ENCODE measurements at regions not wholly inside any gene's neighbourhood (a gene's known extent, or its start where the extent isn't known, plus 50 kb on each side); places are given as distances from the start of the nearest gene placed in this dataset.
"Not testable (repeated sequence)": the region's sequence is repeated elsewhere in the genome, so short reads cannot be mapped to it uniquely, and the experiment has no call there.

DNA sequence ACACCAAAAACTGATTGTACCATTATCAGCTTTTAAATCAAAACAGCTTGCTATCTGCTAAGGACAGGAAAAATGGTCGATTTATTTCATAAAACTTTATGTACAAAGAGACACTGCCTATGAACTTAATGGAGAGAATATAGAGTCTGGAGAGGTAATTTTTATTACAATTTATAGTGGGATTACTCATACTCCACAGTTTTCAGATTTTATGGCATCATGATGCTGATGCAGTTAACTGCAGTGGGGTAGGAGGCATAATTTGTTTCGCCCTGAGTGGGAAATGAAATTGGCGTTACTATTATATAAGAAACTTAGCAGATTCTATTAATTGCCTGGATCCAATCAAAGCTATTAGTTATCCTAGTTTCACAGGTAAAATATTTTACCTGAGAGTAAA is 301.4 kb downstream of the KLF12 start:
- DNase-seq, result no peak

DNA sequence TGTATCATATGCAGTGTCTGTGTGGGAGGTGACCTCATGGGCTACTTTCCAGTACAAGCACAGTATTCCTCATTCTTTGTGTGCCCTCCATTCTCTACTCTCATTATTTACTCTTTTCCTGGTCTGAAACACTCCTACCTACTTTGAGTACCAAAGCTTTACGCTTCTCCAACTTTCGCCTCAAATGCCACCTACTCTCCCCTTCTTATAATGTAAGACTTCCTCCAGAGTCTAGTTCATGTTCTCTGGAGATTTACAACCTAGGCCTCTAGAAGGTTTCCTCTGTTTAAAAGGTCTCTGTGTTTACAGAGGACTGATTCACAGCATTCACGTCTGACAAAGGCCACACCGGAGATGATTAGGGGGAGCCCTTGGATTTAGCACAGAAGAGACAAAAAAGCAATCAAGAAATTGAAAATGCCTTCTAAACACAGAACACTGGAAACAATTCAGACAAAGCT is 302.0 kb downstream of the KLF12 start:
- DNase-seq, result no peak

DNA sequence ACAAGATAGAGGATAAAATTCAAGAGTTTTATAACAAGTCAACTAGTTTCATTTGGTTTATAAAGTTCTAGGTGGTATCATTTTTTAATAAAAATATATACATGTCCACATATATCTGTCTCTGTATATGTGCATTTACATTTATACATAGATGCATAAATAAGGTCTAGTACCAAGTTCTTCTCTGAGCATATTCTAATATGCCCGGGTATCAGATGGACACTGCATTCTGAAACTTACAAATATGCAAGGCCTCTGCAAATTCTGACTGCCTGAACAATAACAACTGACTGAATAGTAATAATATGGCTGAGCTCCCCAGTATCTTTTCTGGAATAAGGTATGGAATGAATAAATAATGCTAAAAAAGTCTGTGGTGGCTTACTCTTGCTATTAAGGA is 304.8 kb downstream of the KLF12 start:
- DNase-seq, result no peak

DNA sequence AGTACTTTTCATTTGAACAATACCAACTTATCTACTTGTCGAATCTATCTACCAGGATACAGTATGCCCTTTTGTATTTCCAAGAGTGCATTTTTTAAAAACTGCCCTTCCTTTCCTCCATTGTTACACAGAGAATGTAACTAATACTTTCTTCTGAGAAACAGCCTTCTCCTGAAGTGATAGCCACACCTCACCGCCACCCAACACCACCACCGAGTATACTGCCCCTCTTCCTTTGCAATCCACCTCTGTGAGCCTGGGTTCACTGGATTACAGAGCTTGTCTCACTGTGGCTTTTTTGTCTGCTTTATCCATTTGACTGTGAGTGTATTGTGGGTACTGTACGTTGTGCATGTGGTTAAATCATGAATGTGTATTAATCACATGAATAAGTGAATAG is 305.4 kb downstream of the KLF12 start:
- no peak for DNase-seq

DNA sequence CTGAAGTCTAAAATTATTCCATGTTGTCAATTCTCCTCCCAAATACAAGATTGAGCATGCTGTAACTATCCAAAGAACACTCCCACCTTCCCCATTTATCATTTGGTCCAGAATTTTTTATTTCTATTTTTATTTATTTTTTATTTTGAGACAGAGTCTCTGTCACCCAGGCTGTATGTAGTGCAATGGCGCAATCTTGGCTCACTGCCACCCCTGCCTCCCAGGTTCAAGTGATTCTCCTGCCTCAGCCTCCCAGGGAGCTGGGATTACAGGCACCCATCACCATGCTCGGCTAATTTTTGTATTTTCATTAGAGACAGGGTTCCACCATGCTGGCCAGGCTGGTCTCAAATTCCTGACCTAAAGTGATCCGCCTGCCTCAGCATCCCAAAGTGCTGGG is 306.8 kb downstream of the KLF12 start:
- no peak for DNase-seq

DNA sequence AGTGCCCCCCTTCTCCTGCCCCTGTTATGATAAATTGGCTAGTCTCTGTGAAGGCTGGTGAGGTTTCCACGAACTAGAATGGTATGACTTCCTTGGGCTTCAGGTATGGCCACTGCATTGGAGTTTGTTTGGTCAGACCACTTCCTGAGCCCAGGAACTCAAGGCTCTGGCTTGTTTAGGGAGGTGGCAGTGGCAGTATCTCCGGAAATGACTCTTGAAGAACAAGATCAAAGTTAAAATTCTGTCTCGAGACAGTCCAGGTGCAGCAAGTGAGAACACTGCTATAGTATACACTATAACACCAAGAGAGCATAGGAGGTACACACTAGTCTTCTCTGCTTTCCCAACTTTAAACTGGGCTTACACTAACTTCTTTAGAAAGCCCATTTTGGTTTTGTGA is 309.1 kb downstream of the KLF12 start:
- DNase-seq, result no peak

DNA sequence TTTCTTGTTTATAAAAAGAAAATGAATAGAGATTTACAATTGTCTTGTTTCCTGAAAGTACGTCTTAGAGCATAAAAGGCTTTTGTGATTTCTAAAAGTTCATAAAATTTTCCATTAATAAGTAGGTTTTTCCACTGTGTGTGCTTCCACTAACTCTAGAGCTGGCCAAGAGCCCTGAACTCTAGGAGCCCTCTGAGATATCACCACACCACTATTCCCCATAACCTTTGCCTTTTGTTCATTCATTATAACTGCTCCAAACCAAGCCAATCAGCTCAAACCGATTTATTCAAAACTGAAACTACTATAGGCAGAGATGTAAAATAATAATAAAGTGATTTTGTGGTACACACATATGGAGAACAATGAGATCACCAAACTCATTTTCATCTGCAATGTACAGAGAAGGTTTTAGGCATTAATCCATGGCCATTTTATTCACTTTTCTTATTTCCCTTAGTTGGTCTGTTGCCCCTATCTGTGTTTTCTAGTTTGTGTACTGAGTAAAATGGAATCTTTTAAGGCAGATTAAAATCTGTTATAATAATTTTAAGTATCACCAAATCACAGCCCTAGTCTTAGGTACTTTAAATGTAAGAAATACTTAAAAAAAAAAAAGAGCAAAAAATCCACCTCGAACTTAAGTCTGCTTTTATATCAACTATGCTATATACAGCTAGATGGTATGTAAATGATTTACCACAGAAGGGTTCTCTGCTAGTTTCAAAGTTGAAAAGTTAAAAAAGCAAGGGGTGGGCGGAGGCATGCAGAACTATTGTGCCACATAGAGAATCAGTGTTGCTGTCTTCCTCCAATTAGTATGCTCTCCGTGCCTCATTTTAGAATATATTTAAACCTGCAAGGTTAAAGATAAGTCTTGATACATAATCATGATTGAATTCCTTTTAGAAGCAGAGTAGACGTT is 311.3 kb downstream of the KLF12 start:
- no peak for DNase-seq

DNA sequence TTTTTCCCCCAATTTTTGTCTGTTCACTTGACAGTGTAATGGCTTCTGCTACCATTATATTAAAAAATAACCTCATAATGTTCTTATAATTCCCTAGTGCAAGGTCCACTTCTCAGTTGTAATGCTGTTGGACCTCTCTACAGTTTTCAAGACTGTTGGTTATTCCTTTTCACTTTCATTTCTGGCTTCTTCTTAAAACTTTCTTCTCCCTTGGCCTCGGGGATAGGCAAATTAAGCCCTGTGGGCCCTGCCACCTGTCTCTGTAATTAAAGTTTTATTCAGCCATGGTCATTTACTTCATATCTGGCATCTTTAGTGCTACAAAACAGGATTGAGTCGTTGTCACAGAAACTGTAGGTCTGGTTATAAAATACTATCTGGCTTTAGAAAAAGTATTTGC is 313.5 kb downstream of the KLF12 start:
- DNase-seq, result no peak

DNA sequence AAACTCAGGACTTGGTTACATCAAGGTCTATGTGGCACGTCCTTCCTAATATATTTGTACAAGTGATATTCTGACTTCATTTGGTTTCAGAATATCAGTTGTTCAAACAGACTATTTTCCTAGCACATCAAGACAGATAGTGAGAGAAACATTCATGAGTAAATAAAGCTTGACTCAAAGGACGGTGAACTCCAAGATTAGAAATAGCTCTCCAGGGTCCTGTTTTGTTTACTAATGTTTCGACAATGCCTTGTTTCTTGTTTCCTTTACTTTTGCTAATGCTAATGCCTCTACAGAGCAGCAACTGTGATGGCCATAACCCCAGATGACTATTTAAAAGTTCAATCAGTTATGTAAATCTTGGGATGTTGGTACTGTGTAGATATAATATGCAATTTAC is 313.9 kb downstream of the KLF12 start:
- DNase-seq, result no peak

DNA sequence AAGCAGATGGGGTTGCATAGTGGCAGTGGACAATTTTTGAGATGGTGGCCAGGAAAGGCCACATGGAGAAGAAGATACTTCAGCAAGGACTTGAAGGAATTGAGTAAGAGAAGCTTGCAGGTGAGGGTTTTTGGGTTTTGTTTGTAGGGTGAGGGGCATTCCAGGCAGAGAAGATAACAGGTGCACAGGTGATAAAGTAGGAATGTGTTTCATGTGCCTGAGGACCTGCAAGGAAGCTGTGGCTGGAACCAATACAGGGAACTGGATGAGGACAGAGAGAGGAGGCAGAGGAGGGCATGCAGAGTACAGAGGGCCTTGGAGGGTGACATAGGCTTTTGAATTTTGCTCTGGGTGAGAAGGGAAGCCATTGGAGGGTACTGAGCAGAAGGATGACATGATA is 314.5 kb downstream of the KLF12 start:
- DNase-seq, result no peak

DNA sequence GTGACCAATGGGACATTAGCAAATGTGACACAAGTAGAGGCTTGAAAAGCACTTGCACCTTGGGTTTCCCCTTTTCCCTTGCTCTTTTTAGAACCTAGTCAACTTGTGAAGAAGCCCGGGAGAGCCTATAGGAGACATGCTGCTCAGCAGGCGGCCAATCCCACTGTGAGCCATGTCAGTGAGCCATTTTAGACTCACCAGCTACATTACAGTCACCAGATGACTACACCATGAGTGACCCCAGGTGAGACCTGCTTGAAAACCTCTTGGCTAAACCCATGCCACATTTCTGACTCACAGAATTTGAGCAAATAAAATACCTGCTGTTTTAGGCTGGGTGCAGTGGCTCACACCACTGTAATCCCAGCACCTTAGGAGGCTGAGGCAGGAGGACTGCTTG is 317.5 kb downstream of the KLF12 start:
- DNase-seq, result no peak

DNA sequence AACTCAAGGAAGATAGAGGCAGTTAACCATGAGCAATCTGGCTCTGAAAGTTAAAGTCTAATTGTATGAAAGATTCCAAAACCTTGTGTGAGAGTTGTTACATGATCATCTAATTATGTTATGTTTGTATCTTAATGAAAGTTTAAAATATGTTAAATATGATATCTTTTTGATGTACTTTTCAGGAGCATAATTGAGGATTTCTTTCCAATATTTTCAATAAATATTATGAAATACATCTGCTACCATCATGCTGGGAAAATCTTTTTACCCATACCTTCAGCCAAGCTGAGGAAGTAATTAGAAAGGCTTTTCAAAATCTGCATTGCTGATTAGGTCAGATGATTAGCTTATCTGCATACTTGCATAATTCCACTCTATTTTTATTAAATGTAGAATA is 318.4 kb downstream of the KLF12 start:
- no peak for DNase-seq

DNA sequence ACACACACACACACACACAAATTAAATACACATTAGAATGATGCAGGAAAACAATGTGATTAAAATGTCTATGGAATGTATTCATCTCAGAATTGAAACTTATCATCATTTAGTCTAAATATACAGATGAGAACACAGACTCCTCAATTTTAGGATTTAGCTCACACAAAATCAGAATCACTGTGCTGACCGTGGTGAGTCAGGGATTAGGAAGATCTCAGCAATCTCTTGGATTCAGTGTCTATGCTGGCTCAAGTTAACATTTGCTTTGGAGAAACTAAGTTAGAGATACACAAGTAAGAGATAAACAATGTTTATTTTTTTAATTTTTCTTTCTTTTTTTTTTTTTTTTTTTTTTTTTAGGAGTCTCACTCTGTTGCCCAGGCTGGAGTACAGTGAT is 323.6 kb downstream of the KLF12 start:
- DNase-seq, result no peak

DNA sequence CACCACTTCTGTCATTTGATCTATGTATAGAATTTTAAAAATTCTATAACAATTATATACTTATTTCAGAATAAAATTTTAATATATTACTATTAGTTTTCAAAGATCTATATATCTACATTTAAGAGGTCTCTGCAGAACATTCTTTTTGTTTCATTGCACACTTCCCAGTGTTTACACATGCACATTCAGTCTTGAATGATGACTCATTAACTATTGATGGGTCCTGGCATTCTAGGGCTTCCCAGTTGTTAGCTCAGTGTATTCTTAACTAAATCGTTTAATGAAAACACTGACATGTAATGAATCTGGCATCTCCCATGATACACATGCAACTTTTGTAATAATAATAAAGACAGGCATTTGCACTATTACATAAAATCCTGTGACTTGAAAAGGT is 324.6 kb downstream of the KLF12 start:
- no peak for DNase-seq

DNA sequence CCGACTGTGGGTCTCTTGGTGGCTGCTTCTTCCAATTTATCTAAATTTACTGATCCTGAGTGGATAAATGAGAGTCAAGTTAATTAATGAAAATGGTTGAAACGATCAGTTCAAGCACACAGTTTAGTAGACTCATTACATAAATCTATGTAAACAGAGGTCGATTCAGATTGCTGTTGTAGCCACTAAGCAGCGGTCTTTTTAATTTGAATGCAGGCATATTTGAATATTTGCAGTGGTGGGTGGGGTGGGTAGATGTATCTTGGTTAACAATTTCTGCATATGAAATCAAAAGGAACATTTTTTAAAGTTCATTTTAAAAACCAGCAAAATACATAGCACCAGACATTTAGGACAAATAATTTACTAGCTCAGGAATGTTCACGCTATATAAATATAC is 325.9 kb downstream of the KLF12 start:
- no peak for DNase-seq

DNA sequence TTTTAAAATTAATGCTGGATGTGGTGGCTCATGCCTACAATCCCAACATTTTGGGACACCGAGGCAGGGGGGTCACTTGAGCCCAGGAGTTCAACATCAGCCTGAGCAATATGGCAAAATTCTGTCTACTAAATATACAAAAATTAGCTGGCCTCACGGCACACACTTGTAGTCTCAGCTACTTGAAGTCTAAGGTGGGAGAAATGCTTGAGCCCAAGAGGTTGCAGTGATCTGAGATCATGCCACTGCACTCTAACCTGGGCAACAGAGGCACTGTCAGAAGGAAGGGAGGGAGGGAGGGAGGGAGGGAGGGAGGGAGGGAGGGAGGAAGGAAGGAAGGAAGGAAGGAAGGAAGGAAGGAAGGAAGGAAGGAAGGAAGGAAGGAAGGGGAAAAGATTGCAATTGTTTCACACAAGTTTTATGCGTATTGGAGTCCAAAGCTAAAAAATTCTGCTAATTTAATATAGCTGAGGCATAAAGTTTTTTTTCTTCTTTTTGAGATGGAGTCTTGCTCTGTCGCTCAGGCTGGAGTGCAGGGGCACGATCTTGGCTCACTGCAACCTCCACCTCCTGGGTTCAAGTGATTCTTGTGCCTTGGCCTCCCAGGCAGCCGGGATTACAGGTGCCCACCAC is 328.8 kb downstream of the KLF12 start:
- DNase-seq, result not testable (repeated sequence)

DNA sequence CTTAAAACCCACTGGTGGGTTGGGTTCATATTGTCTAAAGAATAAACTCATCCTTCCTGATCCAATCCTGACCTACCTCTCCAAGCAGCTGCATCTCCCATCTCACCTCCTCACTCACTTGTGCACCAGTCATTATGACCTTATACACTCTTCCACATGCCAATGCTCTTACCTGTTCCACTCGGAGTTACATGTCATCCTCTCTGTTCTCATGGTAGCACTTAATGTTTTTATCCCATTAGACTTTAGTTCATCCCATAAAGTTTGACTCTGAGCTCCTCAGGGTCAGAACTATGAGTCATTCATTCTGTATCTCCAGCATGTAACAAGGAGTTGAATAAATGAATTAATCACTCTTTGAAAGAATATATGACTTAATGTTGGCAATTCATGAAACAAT is 330.2 kb downstream of the KLF12 start:
- no peak for DNase-seq

DNA sequence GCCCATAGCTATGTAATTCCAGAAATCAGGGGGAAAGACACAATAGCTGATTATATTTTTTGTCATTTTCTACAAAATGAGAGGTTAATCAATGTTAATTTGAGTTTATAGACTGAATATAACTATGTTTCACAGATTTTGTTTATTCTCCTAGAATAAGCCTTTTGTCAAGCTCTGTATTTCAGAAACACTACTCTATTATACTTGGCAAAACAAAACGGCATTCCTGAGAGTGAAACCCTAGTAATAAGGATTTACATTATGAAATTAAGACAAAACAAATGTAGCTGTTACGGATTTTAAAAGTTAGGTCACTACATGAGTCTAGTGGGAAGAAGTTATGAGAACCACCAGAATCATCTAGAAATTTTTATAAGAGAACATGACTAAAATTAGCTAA is 334.2 kb downstream of the KLF12 start:
- no peak for DNase-seq

DNA sequence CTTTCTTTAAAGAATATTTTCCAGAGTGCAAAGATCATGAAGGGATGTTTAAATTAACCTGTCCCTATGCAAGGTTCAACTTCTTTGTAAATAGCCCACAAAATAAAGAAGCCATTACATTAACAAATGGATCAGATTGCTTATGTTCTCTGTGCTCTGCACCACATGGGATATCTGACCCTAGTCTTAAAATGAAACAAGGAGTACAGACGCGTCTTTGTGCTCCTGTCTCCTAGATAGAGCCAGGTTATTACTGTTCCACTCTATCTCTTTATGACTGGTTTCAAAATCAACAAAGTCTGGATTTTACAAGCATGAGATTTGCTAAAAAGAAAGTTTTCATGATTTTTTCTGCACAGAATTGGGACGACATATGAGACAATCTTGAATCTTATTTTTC is 339.4 kb downstream of the KLF12 start:
- DNase-seq, result no peak

DNA sequence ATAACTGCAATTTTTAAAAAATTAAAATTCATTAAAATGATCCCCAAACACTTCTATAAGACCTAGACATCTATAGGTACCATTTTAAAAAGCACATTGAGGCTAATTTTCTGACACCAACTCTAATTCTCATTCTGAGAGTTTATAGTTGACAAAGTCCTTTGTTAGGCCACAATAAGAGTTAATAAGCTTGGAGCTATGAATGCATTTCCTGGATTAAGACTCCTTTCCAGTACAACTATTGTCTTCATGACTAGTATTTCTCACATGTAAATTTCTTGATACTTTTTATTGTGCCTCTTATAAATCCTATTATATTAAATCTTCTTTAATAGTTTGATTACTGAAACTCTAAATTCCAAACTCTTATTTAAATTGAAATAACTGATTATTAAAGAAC is 340.8 kb downstream of the KLF12 start:
- DNase-seq, result no peak

DNA sequence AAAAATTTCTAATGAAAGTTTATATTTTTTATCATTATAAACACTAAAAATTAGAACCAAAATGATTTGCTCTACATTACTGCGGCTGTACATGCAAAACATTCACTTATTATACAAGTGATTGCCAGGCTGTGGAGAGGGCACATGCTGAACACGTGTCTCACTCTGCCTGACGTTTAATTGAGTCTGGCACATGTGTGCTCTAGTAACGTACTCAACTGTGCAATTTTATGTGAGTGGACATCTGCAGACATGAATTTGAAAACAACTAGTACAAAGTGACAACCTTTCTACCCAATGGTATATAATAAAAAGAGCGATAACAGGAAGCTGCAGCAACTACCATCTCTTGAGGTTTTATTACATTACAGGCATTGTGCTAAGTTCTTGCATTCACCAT is 341.4 kb downstream of the KLF12 start:
- DNase-seq, result no peak

DNA sequence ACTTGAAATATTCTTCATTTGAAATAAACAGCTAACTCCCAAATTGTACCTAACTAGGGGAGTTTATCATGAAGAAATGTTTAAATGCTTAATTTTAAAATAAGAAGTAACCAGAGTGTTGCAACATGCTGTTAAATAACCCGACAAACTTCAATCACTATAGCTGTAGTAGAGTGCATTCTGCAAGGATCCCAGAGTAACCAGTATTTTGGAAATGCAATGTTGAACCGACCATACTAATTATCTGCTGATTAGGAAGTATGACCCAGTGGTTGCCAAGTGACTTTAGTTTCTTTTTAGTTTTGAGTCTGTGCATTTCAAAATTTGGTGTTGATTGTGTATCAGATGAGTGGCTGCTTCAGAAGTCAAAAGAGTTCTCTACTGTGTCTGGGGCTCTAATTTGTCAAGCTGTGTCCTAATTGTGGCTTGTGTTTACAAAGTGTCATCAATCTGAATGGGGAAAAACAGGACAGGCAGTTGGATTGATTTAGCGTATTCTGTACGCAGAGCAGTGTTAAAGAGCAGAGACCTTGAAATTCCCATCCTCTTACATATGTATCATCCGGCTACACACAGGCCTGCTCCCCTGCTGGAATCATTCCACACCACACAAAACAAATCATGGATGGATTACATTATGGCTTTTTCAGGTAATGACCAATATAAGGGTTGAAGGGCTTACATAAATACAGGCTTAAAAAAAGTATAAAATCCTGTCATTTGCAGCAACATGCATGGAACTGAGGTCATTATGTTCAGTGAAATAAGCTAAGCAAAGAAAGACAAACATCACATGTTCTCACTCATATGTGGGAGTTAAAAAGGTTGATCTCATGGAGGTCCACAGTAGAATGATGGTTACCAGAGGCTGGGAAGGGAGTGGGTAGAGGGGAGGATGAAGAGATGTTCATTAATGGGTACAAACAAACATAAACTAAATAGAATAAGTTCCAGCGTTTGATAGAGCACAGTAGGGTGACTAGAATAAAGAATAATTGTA is 351.5 kb downstream of the KLF12 start:
- DNase-seq, result no peak

DNA sequence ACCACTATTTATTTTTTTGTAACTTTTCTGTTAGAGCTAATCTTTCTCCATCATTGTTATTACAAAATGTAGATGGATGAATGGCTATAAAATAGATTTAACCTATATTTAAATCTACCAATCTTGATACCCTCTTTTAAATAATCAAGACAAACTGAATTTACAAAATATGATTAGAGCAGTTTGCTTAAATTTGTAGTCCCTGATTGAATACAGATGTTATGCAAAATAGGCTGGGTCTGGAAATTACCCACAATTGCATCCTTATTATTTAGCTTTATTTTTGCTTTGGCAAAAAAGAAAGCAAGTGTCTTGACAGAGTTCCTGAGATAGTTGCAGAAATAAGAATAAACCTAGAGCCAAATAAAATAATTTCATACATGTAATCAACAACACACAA is 352.8 kb downstream of the KLF12 start:
- DNase-seq, result no peak
